ENCODE measurements at regions not wholly inside any gene's neighbourhood (a gene's known extent, or its start where the extent isn't known, plus 50 kb on each side); places are given as distances from the start of the nearest gene placed in this dataset.

DNA sequence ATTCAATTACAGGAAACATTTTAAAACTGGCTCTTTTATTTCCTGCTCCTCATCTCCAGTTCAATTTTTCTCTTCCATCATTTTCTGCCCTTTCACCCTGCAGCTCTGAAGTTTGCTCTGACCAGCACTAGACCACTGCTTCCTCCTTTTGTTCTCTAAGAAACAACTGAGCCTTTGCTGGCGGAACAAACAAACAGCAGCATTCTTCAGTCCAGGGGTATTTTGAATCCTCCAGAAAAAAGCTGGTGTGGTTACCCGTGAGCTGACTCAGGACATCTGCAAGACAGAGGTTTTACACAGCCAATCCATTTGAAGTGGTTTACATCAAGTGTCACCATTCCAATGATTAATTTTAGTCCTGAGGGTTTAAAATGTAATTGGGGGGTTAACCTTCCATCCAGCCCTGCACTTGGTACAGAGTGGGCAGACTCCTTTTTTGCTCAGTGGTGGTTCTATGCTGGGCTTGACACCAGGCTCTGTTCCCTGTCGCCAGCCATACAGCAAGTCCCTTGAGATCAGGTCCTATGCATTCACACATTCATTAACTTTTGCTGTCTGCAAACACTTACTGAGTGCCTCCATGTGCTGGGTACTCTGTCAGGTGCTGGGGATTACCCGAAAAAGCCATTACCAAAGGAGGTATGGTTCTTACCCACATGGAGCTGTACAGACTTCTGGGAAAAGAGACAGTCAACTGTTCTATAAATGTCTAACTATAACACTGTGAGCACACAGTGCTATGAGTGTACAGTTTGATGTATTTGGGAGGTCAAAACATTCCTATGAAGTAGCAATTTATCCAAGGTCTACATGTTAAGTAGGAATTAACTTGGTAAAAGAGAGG, 909.4 kb upstream of the GYPC start:
- TF ChIP-seq, protein P1, sequence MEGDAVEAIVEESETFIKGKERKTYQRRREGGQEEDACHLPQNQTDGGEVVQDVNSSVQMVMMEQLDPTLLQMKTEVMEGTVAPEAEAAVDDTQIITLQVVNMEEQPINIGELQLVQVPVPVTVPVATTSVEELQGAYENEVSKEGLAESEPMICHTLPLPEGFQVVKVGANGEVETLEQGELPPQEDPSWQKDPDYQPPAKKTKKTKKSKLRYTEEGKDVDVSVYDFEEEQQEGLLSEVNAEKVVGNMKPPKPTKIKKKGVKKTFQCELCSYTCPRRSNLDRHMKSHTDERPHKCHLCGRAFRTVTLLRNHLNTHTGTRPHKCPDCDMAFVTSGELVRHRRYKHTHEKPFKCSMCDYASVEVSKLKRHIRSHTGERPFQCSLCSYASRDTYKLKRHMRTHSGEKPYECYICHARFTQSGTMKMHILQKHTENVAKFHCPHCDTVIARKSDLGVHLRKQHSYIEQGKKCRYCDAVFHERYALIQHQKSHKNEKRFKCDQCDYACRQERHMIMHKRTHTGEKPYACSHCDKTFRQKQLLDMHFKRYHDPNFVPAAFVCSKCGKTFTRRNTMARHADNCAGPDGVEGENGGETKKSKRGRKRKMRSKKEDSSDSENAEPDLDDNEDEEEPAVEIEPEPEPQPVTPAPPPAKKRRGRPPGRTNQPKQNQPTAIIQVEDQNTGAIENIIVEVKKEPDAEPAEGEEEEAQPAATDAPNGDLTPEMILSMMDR (IDR thresholded peaks at IDR 0.05; ENCODE audit: low read length) = no peak
- no peak for TF ChIP-seq EZH2 (IDR thresholded peaks at IDR 0.05; ENCODE audit: borderline replicate concordance, low read length)
